GM19035 (cell line): ENCODE measurements at regions not wholly inside any gene's neighbourhood (a gene's known extent, or its start where the extent isn't known, plus 50 kb on each side); places are given as distances from the start of the nearest gene placed in this dataset.
"Not testable (repeated sequence)": the region's sequence is repeated elsewhere in the genome, so short reads cannot be mapped to it uniquely, and the experiment has no call there.

Source experiments
- ATAC-seq: cut with Tn5 transposase; IDR thresholded peaks from one replicate; pipeline ENCODE4 v1.9.1; 2021; ENCODE audit not compliant: unreplicated experiment

GRCh38 chr20:29878777-29879442 lies 1378.6 kb upstream of the DEFB115 start:
- peak; percentile 56 for ATAC-seq

- not testable (repeated sequence) for ATAC-seq
Measured at GRCh38 chr20:29881107-29881506, 1376.4 kb upstream of the DEFB115 start.

GRCh38 chr20:29883514-29884219 lies 1373.8 kb upstream of the DEFB115 start:
- ATAC-seq = not testable (repeated sequence)

GRCh38 chr20:29884322-29884721 lies 1373.1 kb upstream of the DEFB115 start:
- ATAC-seq = not testable (repeated sequence)

GRCh38 chr20:29885282-29886185 lies 1371.9 kb upstream of the DEFB115 start:
- ATAC-seq = not testable (repeated sequence)

GRCh38 chr20:29891555-29891954 lies 1365.9 kb upstream of the DEFB115 start:
- ATAC-seq = not testable (repeated sequence)
